ENCODE measurements at regions not wholly inside any gene's neighbourhood (a gene's known extent, or its start where the extent isn't known, plus 50 kb on each side); places are given as distances from the start of the nearest gene placed in this dataset.

GRCh38 chr21:28769683-28770082, 223.0 kb downstream of the LTN1 start:
- H3K27ac ChIP-seq, result no peak overlapping the region
- peaks cover 18% of the 10 kb centered on the region for H3K4me1 ChIP-seq
- H3K4me3 ChIP-seq, result no peak overlapping the region
- DNase-seq, result no peak
- H3K9me3 ChIP-seq, result no peaks in the 10 kb centered on the region
- no peaks in the 10 kb centered on the region for H3K27me3 ChIP-seq (ENCODE audit: insufficient read depth in 3 of 3, low read length in 2 of 3)
- no peak for ATAC-seq
- no peaks in the 10 kb centered on the region for H3K36me3 ChIP-seq (ENCODE audit: insufficient read depth in 1 of 2, low read depth in 1 of 2)
- intact Hi-C loops (cut with DNase I), result loop anchor here in 1 of 2 donors (10.0 kb wide), 1 partner anchor 55 kb away; no protein-coding TSS in a partner anchor
- TF ChIP-seq CTCF (IDR thresholded peaks at IDR 0.05), result no peak

- intact Hi-C loops (cut with DNase I), result no loop called here
- H3K27me3 ChIP-seq (ENCODE audit: insufficient read depth in 3 of 3, low read length in 2 of 3), result no peaks in the 10 kb centered on the region
- no peaks in the 10 kb centered on the region for H3K36me3 ChIP-seq (ENCODE audit: insufficient read depth in 1 of 2, low read depth in 1 of 2)
- H3K4me1 ChIP-seq, result peaks cover 13% of the 10 kb centered on the region
- TF ChIP-seq CTCF (IDR thresholded peaks at IDR 0.05), result no peak
- no peaks in the 10 kb centered on the region for H3K9me3 ChIP-seq
- DNase-seq (no peak), ATAC-seq (no peak)
- H3K4me3 ChIP-seq, result no peak overlapping the region
- H3K27ac ChIP-seq, result no peak overlapping the region
Measured at GRCh38 chr21:28768753-28769152, 223.9 kb downstream of the LTN1 start.

- TF ChIP-seq CTCF (IDR thresholded peaks at IDR 0.05), result no peak
- Histone ChIP-seq H3K4me1 (peaks cover 13% of the 10 kb centered on the region), H3K27ac (no peak overlapping the region), H3K27me3 (ENCODE audit: insufficient read depth in 3 of 3, low read length in 2 of 3) (no peaks in the 10 kb centered on the region), H3K9me3 (no peaks in the 10 kb centered on the region), H3K4me3 (no peak overlapping the region), H3K36me3 (ENCODE audit: insufficient read depth in 1 of 2, low read depth in 1 of 2) (no peaks in the 10 kb centered on the region)
- intact Hi-C loops (cut with DNase I), result no loop called here
- 87 to 98% (median 91%) methylated on average over 5 of the region's 5 CpGs for WGBS, 3 donors
- DNase-seq (no peak), ATAC-seq (no peak)
Measured at GRCh38 chr21:28767523-28767922, 225.2 kb downstream of the LTN1 start.

- H3K27ac ChIP-seq, result no peak overlapping the region
- WGBS, 3 donors, result 40 to 63% (median 61%) methylated on average over 2 of the region's 2 CpGs
- DNase-seq, result no peak
- intact Hi-C loops (cut with DNase I), result no loop called here
- H3K4me1 ChIP-seq, result peaks cover 2% of the 10 kb centered on the region
- no peak overlapping the region for H3K4me3 ChIP-seq
- TF ChIP-seq CTCF (IDR thresholded peaks at IDR 0.05), result no peak
- no peaks in the 10 kb centered on the region for H3K36me3 ChIP-seq (ENCODE audit: insufficient read depth in 1 of 2, low read depth in 1 of 2)
- H3K27me3 ChIP-seq (ENCODE audit: insufficient read depth in 3 of 3, low read length in 2 of 3), result no peaks in the 10 kb centered on the region
- no peaks in the 10 kb centered on the region for H3K9me3 ChIP-seq
- ATAC-seq, result no peak
Measured at GRCh38 chr21:28763809-28764418, 228.8 kb downstream of the LTN1 start.

- no peak for ATAC-seq
- intact Hi-C loops (cut with DNase I), result no loop called here
- H3K27me3 ChIP-seq (ENCODE audit: insufficient read depth in 3 of 3, low read length in 2 of 3), result no peaks in the 10 kb centered on the region
- WGBS, 3 donors, result 20 to 47% (median 39%) methylated on average over 1 of the region's 1 CpG
- H3K4me1 ChIP-seq, result peaks cover 11% of the 10 kb centered on the region
- no peak for DNase-seq
- H3K4me3 ChIP-seq, result no peak overlapping the region
- H3K27ac ChIP-seq, result no peak overlapping the region
- H3K9me3 ChIP-seq, result no peaks in the 10 kb centered on the region
- no peaks in the 10 kb centered on the region for H3K36me3 ChIP-seq (ENCODE audit: insufficient read depth in 1 of 2, low read depth in 1 of 2)
- no peak for TF ChIP-seq CTCF (IDR thresholded peaks at IDR 0.05)
Measured at GRCh38 chr21:28762357-28762735, 230.3 kb downstream of the LTN1 start.

Data from psoas muscle (tissue), 7 donors.